ENCODE measurements at regions not wholly inside any gene's neighbourhood (a gene's known extent, or its start where the extent isn't known, plus 50 kb on each side); places are given as distances from the start of the nearest gene placed in this dataset.

DNA sequence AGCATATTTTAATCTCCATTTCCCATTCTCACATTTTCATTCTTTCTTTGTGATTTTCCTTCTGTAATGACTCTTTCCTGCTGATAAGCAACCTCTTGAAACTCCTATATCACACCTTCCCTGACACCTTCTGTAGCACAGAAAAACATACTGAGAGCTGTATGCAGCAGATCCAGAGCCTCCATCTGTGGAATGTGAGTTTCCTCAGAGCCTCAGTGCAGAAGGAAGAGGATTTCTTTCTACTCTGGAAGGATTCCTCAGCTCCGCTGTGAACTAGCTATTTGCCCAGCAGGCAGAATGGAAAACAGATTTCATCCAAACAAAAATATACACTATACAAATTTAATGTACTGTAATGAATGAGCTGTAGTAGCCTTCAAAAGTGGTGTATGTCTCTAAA lies 841.3 kb upstream of the ZWINT start:
- TF ChIP-seq, protein P1, sequence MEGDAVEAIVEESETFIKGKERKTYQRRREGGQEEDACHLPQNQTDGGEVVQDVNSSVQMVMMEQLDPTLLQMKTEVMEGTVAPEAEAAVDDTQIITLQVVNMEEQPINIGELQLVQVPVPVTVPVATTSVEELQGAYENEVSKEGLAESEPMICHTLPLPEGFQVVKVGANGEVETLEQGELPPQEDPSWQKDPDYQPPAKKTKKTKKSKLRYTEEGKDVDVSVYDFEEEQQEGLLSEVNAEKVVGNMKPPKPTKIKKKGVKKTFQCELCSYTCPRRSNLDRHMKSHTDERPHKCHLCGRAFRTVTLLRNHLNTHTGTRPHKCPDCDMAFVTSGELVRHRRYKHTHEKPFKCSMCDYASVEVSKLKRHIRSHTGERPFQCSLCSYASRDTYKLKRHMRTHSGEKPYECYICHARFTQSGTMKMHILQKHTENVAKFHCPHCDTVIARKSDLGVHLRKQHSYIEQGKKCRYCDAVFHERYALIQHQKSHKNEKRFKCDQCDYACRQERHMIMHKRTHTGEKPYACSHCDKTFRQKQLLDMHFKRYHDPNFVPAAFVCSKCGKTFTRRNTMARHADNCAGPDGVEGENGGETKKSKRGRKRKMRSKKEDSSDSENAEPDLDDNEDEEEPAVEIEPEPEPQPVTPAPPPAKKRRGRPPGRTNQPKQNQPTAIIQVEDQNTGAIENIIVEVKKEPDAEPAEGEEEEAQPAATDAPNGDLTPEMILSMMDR (IDR thresholded peaks at IDR 0.05) = no peak
- no peak for DNase-seq (ENCODE audit: extremely low spot score, unreplicated experiment)

DNA sequence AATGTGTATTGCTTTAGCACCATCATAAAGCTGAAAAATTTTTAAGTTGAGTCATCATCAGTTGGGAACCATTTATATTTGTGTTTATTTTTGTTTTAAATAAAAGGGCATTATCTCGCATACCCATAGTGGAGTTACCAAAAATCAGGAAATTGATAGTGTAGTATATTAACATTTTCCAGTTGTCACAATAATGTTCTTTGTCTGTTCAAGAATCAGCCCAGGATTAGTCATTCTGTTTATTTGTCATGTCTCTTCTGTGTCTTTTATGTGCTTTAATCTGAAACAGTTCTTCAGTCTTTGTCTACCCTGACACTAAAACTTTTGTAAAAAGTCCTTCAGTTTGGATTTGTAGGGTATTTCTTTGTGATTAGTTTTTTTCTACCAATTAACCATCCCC lies 827.8 kb upstream of the ZWINT start:
- Mint-ChIP-seq H3K4me3 (ENCODE audit: unreplicated experiment) (no peak overlapping the region), H3K9me3 (ENCODE audit: unreplicated experiment) (peaks cover 5% of the 10 kb centered on the region), H3K27me3 (ENCODE audit: unreplicated experiment) (no peaks in the 10 kb centered on the region), H3K36me3 (ENCODE audit: unreplicated experiment) (no peaks in the 10 kb centered on the region), H3K4me1 (ENCODE audit: unreplicated experiment) (no peaks in the 10 kb centered on the region), H3K27ac (ENCODE audit: unreplicated experiment) (no peak overlapping the region)
- TF ChIP-seq, protein P1 (IDR thresholded peaks at IDR 0.05) = no peak
- no peak for DNase-seq (ENCODE audit: extremely low spot score, unreplicated experiment)

More for the DNA sequence above, 841.3 kb upstream of the ZWINT start:
- H3K4me3 Mint-ChIP-seq (ENCODE audit: unreplicated experiment) = no peak overlapping the region
- no peaks in the 10 kb centered on the region for H3K4me1 Mint-ChIP-seq (ENCODE audit: unreplicated experiment)
- H3K36me3 Mint-ChIP-seq (ENCODE audit: unreplicated experiment) = no peaks in the 10 kb centered on the region
- H3K9me3 Mint-ChIP-seq (ENCODE audit: unreplicated experiment) = no peaks in the 10 kb centered on the region
- no peaks in the 10 kb centered on the region for H3K27me3 Mint-ChIP-seq (ENCODE audit: unreplicated experiment)
- H3K27ac Mint-ChIP-seq (ENCODE audit: unreplicated experiment) = no peak overlapping the region

DNA sequence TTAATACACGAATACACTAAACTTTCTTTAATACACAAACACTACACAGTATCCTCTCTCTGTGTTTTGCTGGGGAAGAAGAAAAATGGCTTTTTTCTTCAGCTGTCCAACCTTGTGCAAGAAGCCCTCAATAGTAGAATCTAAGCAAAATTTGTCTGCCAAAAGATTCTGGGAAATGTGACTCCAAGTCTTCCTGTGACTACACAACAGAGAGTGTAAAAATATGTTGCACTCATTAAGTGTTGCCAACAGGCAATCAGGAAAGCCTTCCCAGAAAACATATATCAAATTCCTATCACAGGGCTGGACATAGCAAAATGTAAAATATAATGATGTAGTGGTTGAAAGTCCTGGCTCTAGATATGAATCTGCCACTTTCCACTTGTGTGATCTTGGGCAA lies 825.1 kb upstream of the ZWINT start:
- Mint-ChIP-seq H3K27ac (ENCODE audit: unreplicated experiment) (no peak overlapping the region), H3K4me1 (ENCODE audit: unreplicated experiment) (no peaks in the 10 kb centered on the region), H3K27me3 (ENCODE audit: unreplicated experiment) (no peaks in the 10 kb centered on the region), H3K4me3 (ENCODE audit: unreplicated experiment) (no peak overlapping the region), H3K36me3 (ENCODE audit: unreplicated experiment) (no peaks in the 10 kb centered on the region), H3K9me3 (ENCODE audit: unreplicated experiment) (peaks cover 5% of the 10 kb centered on the region)
- TF ChIP-seq, protein P1 (IDR thresholded peaks at IDR 0.05) = no peak
- no peak for DNase-seq (ENCODE audit: extremely low spot score, unreplicated experiment)

DNA sequence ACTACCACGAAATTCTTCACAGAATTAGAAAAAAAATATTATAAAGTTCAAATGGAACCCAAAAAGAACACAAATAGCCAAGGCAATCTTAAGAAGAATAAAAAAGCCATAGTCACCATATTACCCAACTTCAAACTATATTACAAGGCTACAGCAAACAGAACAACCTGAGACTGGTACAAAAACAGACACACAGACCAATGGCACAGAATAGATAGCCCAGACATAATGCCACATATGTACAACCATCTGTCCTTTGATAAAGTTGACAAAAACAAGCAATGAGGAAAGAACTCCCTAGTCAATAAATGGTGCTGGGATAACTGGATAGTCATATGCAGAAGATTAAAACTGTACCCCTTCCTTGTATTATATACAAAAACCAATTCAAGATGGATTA lies 808.5 kb upstream of the ZWINT start:
- TF ChIP-seq, protein P1 (IDR thresholded peaks at IDR 0.05) = no peak
- no peak for DNase-seq (ENCODE audit: extremely low spot score, unreplicated experiment)

GRCh38 chr10:57168611-57169240 lies 807.7 kb upstream of the ZWINT start:
- Mint-ChIP-seq H3K36me3 (ENCODE audit: unreplicated experiment) (no peaks in the 10 kb centered on the region), H3K27ac (ENCODE audit: unreplicated experiment) (no peak overlapping the region), H3K4me3 (ENCODE audit: unreplicated experiment) (no peak overlapping the region), H3K9me3 (ENCODE audit: unreplicated experiment) (no peaks in the 10 kb centered on the region), H3K27me3 (ENCODE audit: unreplicated experiment) (no peaks in the 10 kb centered on the region), H3K4me1 (ENCODE audit: unreplicated experiment) (no peaks in the 10 kb centered on the region)
- TF ChIP-seq, protein P1 (IDR thresholded peaks at IDR 0.05) = no peak
- no peak for DNase-seq (ENCODE audit: extremely low spot score, unreplicated experiment)

More for the DNA sequence above, 808.5 kb upstream of the ZWINT start:
- Mint-ChIP-seq H3K36me3 (ENCODE audit: unreplicated experiment) (no peaks in the 10 kb centered on the region), H3K27me3 (ENCODE audit: unreplicated experiment) (no peaks in the 10 kb centered on the region), H3K9me3 (ENCODE audit: unreplicated experiment) (no peaks in the 10 kb centered on the region), H3K4me1 (ENCODE audit: unreplicated experiment) (no peaks in the 10 kb centered on the region), H3K27ac (ENCODE audit: unreplicated experiment) (no peak overlapping the region), H3K4me3 (ENCODE audit: unreplicated experiment) (no peak overlapping the region)

All from osteocyte (in vitro differentiated cells).